SU-DHL-6 (cell line): ENCODE measurements at regions not wholly inside any gene's neighbourhood (a gene's known extent, or its start where the extent isn't known, plus 50 kb on each side); places are given as distances from the start of the nearest gene placed in this dataset.

Experiments
- EZH2phosphoT487 ChIP-seq: fragments of 200-600 bp; sonication (generic), shearing (Covaris generic); conservative IDR thresholded peaks from 2 replicates; pipeline ENCODE4 v1.6.1; 2018; ENCODE audit warnings: mild to moderate bottlenecking, antibody characterized with exemption, low read length, moderate library complexity, mixed read lengths
- TF ChIP-seq, protein P1 (sequence below): fragments of 200-600 bp; sonication (generic); IDR thresholded peaks from one replicate; pipeline ENCODE4 v1.5.1; 2017; ENCODE audit warnings: antibody characterized with exemption, mild to moderate bottlenecking, low read length, moderate library complexity; ENCODE audit not compliant: insufficient read depth, poor library complexity, severe bottlenecking

DNA sequence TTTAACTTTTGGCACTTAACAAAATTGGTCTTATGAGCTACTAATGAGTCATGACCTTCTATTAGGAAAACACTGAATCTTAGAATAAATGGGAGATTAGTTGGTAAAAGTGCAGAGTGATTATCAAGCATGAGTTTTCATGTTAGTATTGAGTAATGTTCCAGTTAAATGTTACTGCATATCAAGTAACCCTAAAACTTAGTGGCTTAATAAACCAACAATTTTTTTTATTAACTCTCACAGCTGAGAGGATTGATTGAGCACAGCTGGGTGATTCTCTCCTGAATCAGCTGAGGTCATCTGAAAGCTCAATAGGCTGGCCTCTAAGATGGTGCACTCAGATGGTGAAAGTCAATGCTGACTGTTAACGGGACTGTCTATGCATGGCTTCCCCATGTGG, 248.6 kb downstream of the BCL11B start:
- TF ChIP-seq, protein P1, sequence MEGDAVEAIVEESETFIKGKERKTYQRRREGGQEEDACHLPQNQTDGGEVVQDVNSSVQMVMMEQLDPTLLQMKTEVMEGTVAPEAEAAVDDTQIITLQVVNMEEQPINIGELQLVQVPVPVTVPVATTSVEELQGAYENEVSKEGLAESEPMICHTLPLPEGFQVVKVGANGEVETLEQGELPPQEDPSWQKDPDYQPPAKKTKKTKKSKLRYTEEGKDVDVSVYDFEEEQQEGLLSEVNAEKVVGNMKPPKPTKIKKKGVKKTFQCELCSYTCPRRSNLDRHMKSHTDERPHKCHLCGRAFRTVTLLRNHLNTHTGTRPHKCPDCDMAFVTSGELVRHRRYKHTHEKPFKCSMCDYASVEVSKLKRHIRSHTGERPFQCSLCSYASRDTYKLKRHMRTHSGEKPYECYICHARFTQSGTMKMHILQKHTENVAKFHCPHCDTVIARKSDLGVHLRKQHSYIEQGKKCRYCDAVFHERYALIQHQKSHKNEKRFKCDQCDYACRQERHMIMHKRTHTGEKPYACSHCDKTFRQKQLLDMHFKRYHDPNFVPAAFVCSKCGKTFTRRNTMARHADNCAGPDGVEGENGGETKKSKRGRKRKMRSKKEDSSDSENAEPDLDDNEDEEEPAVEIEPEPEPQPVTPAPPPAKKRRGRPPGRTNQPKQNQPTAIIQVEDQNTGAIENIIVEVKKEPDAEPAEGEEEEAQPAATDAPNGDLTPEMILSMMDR: no peak
- no peak for TF ChIP-seq EZH2phosphoT487
